Vagina (tissue), 2 donors: ENCODE measurements at regions not wholly inside any gene's neighbourhood (a gene's known extent, or its start where the extent isn't known, plus 50 kb on each side); places are given as distances from the start of the nearest gene placed in this dataset.

Experiments
- DNase-seq, 2 donors: peaks; one replicate each; pipeline ENCODE4 v3.0.0-alpha.2; 2017; ENCODE audit errors: extremely low spot score in 2 of 2
- H3K27ac ChIP-seq: fragments of 200-600 bp; sonication (generic); one replicate; pipeline ENCODE4 v1.5.1; 2019
- H3K27me3 ChIP-seq: fragments of 200-600 bp; sonication (generic); one replicate; pipeline ENCODE4 v1.5.1; 2019
- H3K36me3 ChIP-seq, 2 donors: fragments of 200-600 bp; sonication (generic); one replicate each; pipeline ENCODE4 v1.5.1; 2017 to 2019
- H3K4me1 ChIP-seq: fragments of 200-600 bp; sonication (generic); one replicate; pipeline ENCODE4 v1.5.1; 2019
- H3K4me3 ChIP-seq, 2 donors: fragments of 200-600 bp; sonication (generic); 1 replicate in 1 of 2; 2 replicates in 1 of 2; pipeline ENCODE4 v1.5.1; 2016 to 2019
- H3K9me3 ChIP-seq: fragments of 200-600 bp; sonication (generic); one replicate; pipeline ENCODE4 v1.5.1; 2019
- POLR2A ChIP-seq, 2 donors: fragments of 450-650 bp; IDR thresholded peaks; one replicate each; pipeline ENCODE4 v1.6.1; 2017; ENCODE audit warnings: antibody characterized with exemption in 2 of 2, mild to moderate bottlenecking in 2 of 2, moderate library complexity in 2 of 2
- POLR2AphosphoS5 ChIP-seq, 2 donors: sonication (generic); formaldehyde crosslinking; IDR thresholded peaks; one replicate each; pipeline ENCODE4 v1.9.0; 2017; ENCODE audit warnings: antibody characterized with exemption in 2 of 2, mild to moderate bottlenecking in 2 of 2, low read depth in 1 of 2; ENCODE audit not compliant: insufficient read depth in 1 of 2
- intact Hi-C: fragments of 100-400 bp; cut with DNase I; formaldehyde crosslinking; loops from one replicate; pipeline ENCODE4 v1.15.1; 2023
- TF ChIP-seq, protein P1 (sequence below), 3 experiments: fragments of 450-650 bp in 2 of 3; fragments of 200-600 bp in 1 of 3; sonication (generic) in 1 of 3; IDR thresholded peaks; one replicate each; pipeline ENCODE4 v1.5.1; 2017 to 2019; ENCODE audit warnings: antibody characterized with exemption in 3 of 3, mild to moderate bottlenecking in 2 of 3, moderate library complexity in 2 of 3

DNA sequence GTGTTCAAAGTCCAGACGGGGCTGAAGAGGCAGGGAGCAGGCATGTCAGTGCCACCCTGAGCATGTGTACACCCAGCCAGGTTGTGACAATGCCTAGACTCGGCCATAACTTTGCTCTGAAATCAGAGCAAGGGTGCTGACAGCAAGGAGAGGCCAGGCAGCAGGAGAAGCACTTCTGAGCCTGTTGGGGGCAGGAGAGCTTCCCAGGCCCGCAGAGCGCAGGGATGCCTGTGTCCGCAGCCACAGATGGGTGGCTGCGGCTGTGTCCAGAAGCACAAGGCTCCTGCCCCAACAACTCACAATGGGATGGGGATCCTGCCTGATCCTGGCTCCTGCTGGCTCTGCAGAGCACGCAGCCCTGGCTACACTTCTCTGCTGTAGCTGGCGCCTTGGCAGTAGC, 373.9 kb downstream of the CHSY3 start:
- TF ChIP-seq, protein P1, sequence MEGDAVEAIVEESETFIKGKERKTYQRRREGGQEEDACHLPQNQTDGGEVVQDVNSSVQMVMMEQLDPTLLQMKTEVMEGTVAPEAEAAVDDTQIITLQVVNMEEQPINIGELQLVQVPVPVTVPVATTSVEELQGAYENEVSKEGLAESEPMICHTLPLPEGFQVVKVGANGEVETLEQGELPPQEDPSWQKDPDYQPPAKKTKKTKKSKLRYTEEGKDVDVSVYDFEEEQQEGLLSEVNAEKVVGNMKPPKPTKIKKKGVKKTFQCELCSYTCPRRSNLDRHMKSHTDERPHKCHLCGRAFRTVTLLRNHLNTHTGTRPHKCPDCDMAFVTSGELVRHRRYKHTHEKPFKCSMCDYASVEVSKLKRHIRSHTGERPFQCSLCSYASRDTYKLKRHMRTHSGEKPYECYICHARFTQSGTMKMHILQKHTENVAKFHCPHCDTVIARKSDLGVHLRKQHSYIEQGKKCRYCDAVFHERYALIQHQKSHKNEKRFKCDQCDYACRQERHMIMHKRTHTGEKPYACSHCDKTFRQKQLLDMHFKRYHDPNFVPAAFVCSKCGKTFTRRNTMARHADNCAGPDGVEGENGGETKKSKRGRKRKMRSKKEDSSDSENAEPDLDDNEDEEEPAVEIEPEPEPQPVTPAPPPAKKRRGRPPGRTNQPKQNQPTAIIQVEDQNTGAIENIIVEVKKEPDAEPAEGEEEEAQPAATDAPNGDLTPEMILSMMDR (IDR thresholded peaks at IDR 0.05), result no peak
- TF ChIP-seq POLR2A (IDR thresholded peaks at IDR 0.05) (no peak), POLR2AphosphoS5 (IDR thresholded peaks at IDR 0.05; ENCODE audit: insufficient read depth in 1 of 2, low read depth in 1 of 2) (no peak)
- Histone ChIP-seq H3K27me3 (no peaks in the 10 kb centered on the region), H3K36me3 (no peaks in the 10 kb centered on the region), H3K4me3 (no peak overlapping the region), H3K27ac (no peak overlapping the region), H3K4me1 (peaks cover 18% of the 10 kb centered on the region), H3K9me3 (no peaks in the 10 kb centered on the region)
- intact Hi-C loops, result no loop called here
- DNase-seq, result no peak

DNA sequence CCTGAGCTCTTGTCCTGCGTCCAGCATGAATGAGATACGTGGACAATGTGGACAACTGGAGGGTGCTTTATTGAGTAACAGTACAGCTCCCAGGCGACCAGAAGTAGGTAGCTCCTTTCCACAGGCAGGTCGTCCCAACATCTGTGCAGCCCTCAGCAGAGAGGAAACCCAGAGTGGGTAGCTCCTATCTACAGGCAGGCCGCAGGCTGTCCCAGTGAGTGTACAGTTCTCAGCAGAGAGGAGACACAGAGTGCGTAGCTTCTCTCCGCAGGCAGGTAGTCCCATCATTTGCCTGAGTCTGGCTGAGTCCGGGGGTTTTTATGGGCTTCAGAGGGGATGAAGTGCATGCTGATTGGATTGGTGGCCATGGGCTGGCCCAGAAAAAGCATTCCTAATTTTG, 373.3 kb downstream of the CHSY3 start:
- H3K4me3 ChIP-seq, result no peak overlapping the region
- peaks cover 18% of the 10 kb centered on the region for H3K4me1 ChIP-seq
- no peak for DNase-seq
- no peak overlapping the region for H3K27ac ChIP-seq
- TF ChIP-seq, protein P1 (IDR thresholded peaks at IDR 0.05), result no peak
- TF ChIP-seq POLR2A (IDR thresholded peaks at IDR 0.05) (no peak), POLR2AphosphoS5 (IDR thresholded peaks at IDR 0.05; ENCODE audit: insufficient read depth in 1 of 2, low read depth in 1 of 2) (no peak)
- H3K27me3 ChIP-seq, result no peaks in the 10 kb centered on the region
- intact Hi-C loops, result no loop called here
- no peaks in the 10 kb centered on the region for H3K9me3 ChIP-seq
- H3K36me3 ChIP-seq, result no peaks in the 10 kb centered on the region

DNA sequence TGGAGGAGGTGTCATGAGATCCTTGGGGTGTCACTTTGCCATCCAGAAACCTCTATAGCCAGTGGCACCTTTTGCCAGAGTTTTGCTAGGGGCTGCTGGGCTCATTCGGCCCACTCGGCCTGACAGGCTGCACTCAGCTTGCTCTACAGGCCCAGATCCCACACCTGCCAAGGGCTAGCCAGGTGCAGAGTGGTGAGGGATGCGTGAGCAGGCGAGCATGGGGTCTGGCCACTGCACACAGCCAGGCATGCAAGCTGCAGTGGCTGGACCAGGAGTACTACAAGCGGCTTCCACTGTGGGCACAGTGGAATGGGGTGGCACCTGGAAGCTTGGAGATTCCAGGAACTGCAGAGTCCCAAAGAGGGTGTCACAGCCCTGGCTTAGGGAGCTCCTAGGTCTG, 372.7 kb downstream of the CHSY3 start:
- intact Hi-C loops, result no loop called here
- H3K27ac ChIP-seq, result no peak overlapping the region
- DNase-seq, result no peak
- no peaks in the 10 kb centered on the region for H3K9me3 ChIP-seq
- no peaks in the 10 kb centered on the region for H3K27me3 ChIP-seq
- TF ChIP-seq POLR2A (IDR thresholded peaks at IDR 0.05) (no peak), POLR2AphosphoS5 (IDR thresholded peaks at IDR 0.05; ENCODE audit: insufficient read depth in 1 of 2, low read depth in 1 of 2) (no peak)
- TF ChIP-seq, protein P1 (IDR thresholded peaks at IDR 0.05), result no peak
- H3K4me1 ChIP-seq, result peaks cover 15% of the 10 kb centered on the region
- no peak overlapping the region for H3K4me3 ChIP-seq
- H3K36me3 ChIP-seq, result no peaks in the 10 kb centered on the region

DNA sequence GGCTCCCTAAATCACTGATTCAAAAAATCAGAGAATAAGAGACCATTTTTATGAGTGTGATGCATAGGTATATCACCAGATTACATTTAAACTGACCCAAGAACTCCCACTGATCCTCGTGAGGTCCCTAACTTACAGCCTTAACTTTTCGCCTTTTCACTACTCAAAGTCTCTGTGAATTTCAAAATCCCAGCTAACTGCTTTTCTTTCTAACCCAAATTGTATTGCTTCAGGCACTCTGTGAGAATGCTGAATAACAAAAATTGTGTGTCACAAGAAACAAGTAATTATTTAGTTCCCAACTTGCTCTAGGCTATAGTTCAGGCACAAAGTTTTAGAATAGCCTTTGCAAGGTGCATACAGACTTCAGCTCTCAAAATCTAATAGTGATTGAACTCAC, 368.6 kb downstream of the CHSY3 start:
- Histone ChIP-seq H3K4me3 (no peak overlapping the region), H3K27ac (no peak overlapping the region), H3K9me3 (no peaks in the 10 kb centered on the region), H3K36me3 (no peaks in the 10 kb centered on the region), H3K4me1 (no peaks in the 10 kb centered on the region), H3K27me3 (no peaks in the 10 kb centered on the region)
- intact Hi-C loops, result no loop called here
- TF ChIP-seq, protein P1 (IDR thresholded peaks at IDR 0.05), result no peak
- TF ChIP-seq POLR2A (IDR thresholded peaks at IDR 0.05) (no peak), POLR2AphosphoS5 (IDR thresholded peaks at IDR 0.05; ENCODE audit: insufficient read depth in 1 of 2, low read depth in 1 of 2) (no peak)
- no peak for DNase-seq

DNA sequence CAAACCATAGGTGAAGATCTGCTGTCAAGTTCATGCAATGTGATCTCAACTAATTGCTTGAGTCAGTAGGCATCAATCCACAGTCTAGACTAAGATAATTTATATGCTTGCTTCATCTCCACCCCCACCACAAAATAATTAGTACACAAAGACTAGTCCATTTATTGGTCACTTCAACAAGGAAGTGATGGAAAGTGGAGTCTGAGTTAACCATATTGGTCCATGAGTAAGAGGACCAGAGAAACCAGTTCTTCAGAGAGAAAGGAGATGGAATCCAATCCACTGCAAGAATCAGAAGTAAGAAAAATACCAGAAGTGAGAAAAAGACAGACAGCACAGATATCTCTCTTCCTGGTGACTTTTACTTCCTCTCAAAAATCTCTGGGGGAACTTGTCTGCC, 366.5 kb downstream of the CHSY3 start:
- Histone ChIP-seq H3K4me3 (no peak overlapping the region), H3K36me3 (no peaks in the 10 kb centered on the region), H3K4me1 (no peaks in the 10 kb centered on the region), H3K27me3 (no peaks in the 10 kb centered on the region), H3K27ac (no peak overlapping the region), H3K9me3 (no peaks in the 10 kb centered on the region)
- no peak for DNase-seq
- intact Hi-C loops, result no loop called here
- TF ChIP-seq POLR2AphosphoS5 (IDR thresholded peaks at IDR 0.05; ENCODE audit: insufficient read depth in 1 of 2, low read depth in 1 of 2), result no peak
- no peak for TF ChIP-seq POLR2A (IDR thresholded peaks at IDR 0.05)
- TF ChIP-seq, protein P1 (IDR thresholded peaks at IDR 0.05), result no peak
